DOHH2 (cell line): ENCODE measurements at regions not wholly inside any gene's neighbourhood (a gene's known extent, or its start where the extent isn't known, plus 50 kb on each side); places are given as distances from the start of the nearest gene placed in this dataset.

ENCODE experiments used
- H3F3A ChIP-seq: fragments of 200-600 bp; sonication (generic), shearing (Covaris generic); 2 replicates; pipeline ENCODE4 v1.6.0; 2016; ENCODE audit warnings: antibody characterized with exemption, mild to moderate bottlenecking; ENCODE audit not compliant: control insufficient read depth, insufficient read depth
- H3K27ac ChIP-seq: fragments of 200-600 bp; sonication (generic); 2 replicates; pipeline ENCODE4 v1.5.1; 2014; ENCODE audit warnings: low read depth, mild to moderate bottlenecking, low read length, moderate library complexity
- H3K27me3 ChIP-seq: fragments of 200-600 bp; sonication (generic); 2 replicates; pipeline ENCODE4 v1.6.1; 2014; ENCODE audit warnings: mild to moderate bottlenecking, low read length, mixed read lengths; ENCODE audit not compliant: control insufficient read depth
- H3K36me3 ChIP-seq: fragments of 200-600 bp; sonication (generic); 2 replicates; pipeline ENCODE4 v1.6.1; 2014; ENCODE audit warnings: mild to moderate bottlenecking, low read length, moderate library complexity, mixed read lengths; ENCODE audit not compliant: control insufficient read depth
- H3K4me1 ChIP-seq: fragments of 200-600 bp; sonication (generic); 2 replicates; pipeline ENCODE4 v1.6.1; 2014; ENCODE audit warnings: mild to moderate bottlenecking, low read length, mixed read lengths; ENCODE audit not compliant: control insufficient read depth
- H3K4me2 ChIP-seq: fragments of 200-600 bp; sonication (generic); 2 replicates; pipeline ENCODE4 v1.6.0; 2014; ENCODE audit warnings: mild to moderate bottlenecking, low read length, moderate library complexity
- H3K4me3 ChIP-seq: fragments of 200-600 bp; sonication (generic); 2 replicates; pipeline ENCODE4 v1.5.1; 2014; ENCODE audit warnings: mild to moderate bottlenecking, low read length, mixed read lengths
- H3K79me2 ChIP-seq: fragments of 200-600 bp; sonication (generic); 2 replicates; pipeline ENCODE4 v1.6.1; 2014; ENCODE audit warnings: mild to moderate bottlenecking, low read length, mixed read lengths; ENCODE audit not compliant: control insufficient read depth
- H3K9me2 ChIP-seq: fragments of 200-600 bp; sonication (generic); replicated peaks from 2 replicates; pipeline ENCODE4 v1.6.1; 2014; ENCODE audit warnings: mild to moderate bottlenecking, low read length, mixed read lengths; ENCODE audit not compliant: control insufficient read depth
- H3K9me3 ChIP-seq: fragments of 200-600 bp; sonication (generic); 2 replicates; pipeline ENCODE4 v1.6.1; 2014; ENCODE audit warnings: antibody characterized with exemption, low read length, mixed read lengths; ENCODE audit not compliant: control insufficient read depth, insufficient read depth
- H4K20me1 ChIP-seq: fragments of 200-600 bp; sonication (generic); 2 replicates; pipeline ENCODE4 v1.6.0; 2014; ENCODE audit warnings: low read depth, mild to moderate bottlenecking, antibody characterized with exemption, low read length, moderate library complexity; ENCODE audit not compliant: control insufficient read depth, insufficient read depth
- CTCF ChIP-seq: fragments of 200-600 bp; sonication (generic); IDR thresholded peaks from one replicate; pipeline ENCODE4 v1.5.1; 2014; ENCODE audit warnings: antibody characterized with exemption, mild to moderate bottlenecking, low read depth, low read length; ENCODE audit not compliant: poor library complexity, severe bottlenecking
- EZH2phosphoT487 ChIP-seq: fragments of 200-600 bp; sonication (generic); IDR thresholded peaks from 2 replicates; pipeline ENCODE4 v1.6.1; 2017; ENCODE audit warnings: borderline replicate concordance, mild to moderate bottlenecking, antibody characterized with exemption, low read length, moderate library complexity, mixed read lengths

GRCh38 chr3:109899925-109900324 lies 562.6 kb upstream of the DPPA4 start:
- Histone ChIP-seq H3K4me3 (no peak overlapping the region), H4K20me1 (no peaks in the 10 kb centered on the region), H3K4me1 (no peaks in the 10 kb centered on the region), H3K36me3 (no peaks in the 10 kb centered on the region), H3K27me3 (no peaks in the 10 kb centered on the region), H3K4me2 (no peak overlapping the region), H3K9me3 (no peaks in the 10 kb centered on the region), H3K79me2 (no peaks in the 10 kb centered on the region), H3K27ac (no peak overlapping the region), H3F3A (no peaks in the 10 kb centered on the region), H3K9me2 (no peaks in the 10 kb centered on the region)
- no peak for TF ChIP-seq CTCF
- TF ChIP-seq EZH2phosphoT487: no peak

GRCh38 chr3:109900783-109901182 lies 563.4 kb upstream of the DPPA4 start:
- Histone ChIP-seq H3K9me3 (no peaks in the 10 kb centered on the region), H3K27me3 (no peaks in the 10 kb centered on the region), H3K9me2 (no peaks in the 10 kb centered on the region), H3K4me1 (no peaks in the 10 kb centered on the region), H3K27ac (no peak overlapping the region), H3K4me2 (no peak overlapping the region), H3K4me3 (no peak overlapping the region), H3F3A (no peaks in the 10 kb centered on the region), H3K79me2 (no peaks in the 10 kb centered on the region), H4K20me1 (no peaks in the 10 kb centered on the region), H3K36me3 (no peaks in the 10 kb centered on the region)
- TF ChIP-seq CTCF: no peak
- no peak for TF ChIP-seq EZH2phosphoT487

GRCh38 chr3:109902549-109902948 lies 565.2 kb upstream of the DPPA4 start:
- no peaks in the 10 kb centered on the region for H3K4me1 ChIP-seq
- H4K20me1 ChIP-seq: no peaks in the 10 kb centered on the region
- H3K36me3 ChIP-seq: no peaks in the 10 kb centered on the region
- no peaks in the 10 kb centered on the region for H3K27me3 ChIP-seq
- H3K27ac ChIP-seq: no peak overlapping the region
- no peak overlapping the region for H3K4me2 ChIP-seq
- H3K79me2 ChIP-seq: no peaks in the 10 kb centered on the region
- no peaks in the 10 kb centered on the region for H3K9me3 ChIP-seq
- no peak overlapping the region for H3K4me3 ChIP-seq
- no peak for TF ChIP-seq EZH2phosphoT487
- TF ChIP-seq CTCF: no peak
- H3K9me2 ChIP-seq: no peaks in the 10 kb centered on the region
- no peaks in the 10 kb centered on the region for H3F3A ChIP-seq

GRCh38 chr3:109903100-109903499 lies 565.8 kb upstream of the DPPA4 start:
- no peaks in the 10 kb centered on the region for H3K79me2 ChIP-seq
- H3K36me3 ChIP-seq: no peaks in the 10 kb centered on the region
- no peaks in the 10 kb centered on the region for H3K9me3 ChIP-seq
- no peaks in the 10 kb centered on the region for H4K20me1 ChIP-seq
- H3F3A ChIP-seq: no peaks in the 10 kb centered on the region
- H3K9me2 ChIP-seq: no peaks in the 10 kb centered on the region
- H3K4me3 ChIP-seq: no peak overlapping the region
- no peak overlapping the region for H3K27ac ChIP-seq
- no peak overlapping the region for H3K4me2 ChIP-seq
- TF ChIP-seq CTCF (no peak), EZH2phosphoT487 (no peak)
- H3K4me1 ChIP-seq: no peaks in the 10 kb centered on the region
- no peaks in the 10 kb centered on the region for H3K27me3 ChIP-seq
